ENCODE measurements at regions not wholly inside any gene's neighbourhood (a gene's known extent, or its start where the extent isn't known, plus 50 kb on each side); places are given as distances from the start of the nearest gene placed in this dataset.

DNA sequence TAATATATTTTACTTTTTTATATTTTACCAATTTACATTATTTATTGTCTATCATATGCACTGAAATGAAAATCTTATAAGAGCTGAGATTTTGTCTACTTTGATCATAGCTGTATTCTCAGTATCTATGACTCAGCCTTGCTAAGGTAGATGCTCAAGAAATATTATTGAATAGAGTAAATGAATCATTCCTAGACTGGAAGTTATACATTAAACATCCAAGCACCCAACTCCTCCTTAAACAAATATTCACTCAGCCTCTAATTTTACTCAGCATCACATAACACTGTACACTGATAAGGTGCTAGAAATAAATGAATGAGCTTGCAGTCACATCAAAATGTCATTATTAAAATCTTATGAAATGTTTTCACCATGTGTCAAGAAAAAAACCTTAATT is 1424.9 kb downstream of the LRFN5 start:
- H3K4me1 ChIP-seq (ENCODE audit: control insufficient read depth, insufficient read depth, low read length), result no peaks in the 10 kb centered on the region
- BruUV-seq (replicated peaks), result no TSS peak
- ATAC-seq (no peak), DNase-seq (ENCODE audit: low read depth, low spot score) (no peak)
- CTCF ChIA-PET, result no interaction called here
- no peaks in the 10 kb centered on the region for H3K27me3 ChIP-seq (ENCODE audit: control insufficient read depth, insufficient read depth, low read length)
- in situ Hi-C loops (cut with HindIII; ENCODE audit: low pct_unique_long_range_greater_than_20kb, low sequenced_read_pairs) (no loop called here), intact Hi-C loops (cut with micrococcal nuclease; ENCODE audit: unreplicated experiment) (no loop called here)
- TF ChIP-seq, protein P1, sequence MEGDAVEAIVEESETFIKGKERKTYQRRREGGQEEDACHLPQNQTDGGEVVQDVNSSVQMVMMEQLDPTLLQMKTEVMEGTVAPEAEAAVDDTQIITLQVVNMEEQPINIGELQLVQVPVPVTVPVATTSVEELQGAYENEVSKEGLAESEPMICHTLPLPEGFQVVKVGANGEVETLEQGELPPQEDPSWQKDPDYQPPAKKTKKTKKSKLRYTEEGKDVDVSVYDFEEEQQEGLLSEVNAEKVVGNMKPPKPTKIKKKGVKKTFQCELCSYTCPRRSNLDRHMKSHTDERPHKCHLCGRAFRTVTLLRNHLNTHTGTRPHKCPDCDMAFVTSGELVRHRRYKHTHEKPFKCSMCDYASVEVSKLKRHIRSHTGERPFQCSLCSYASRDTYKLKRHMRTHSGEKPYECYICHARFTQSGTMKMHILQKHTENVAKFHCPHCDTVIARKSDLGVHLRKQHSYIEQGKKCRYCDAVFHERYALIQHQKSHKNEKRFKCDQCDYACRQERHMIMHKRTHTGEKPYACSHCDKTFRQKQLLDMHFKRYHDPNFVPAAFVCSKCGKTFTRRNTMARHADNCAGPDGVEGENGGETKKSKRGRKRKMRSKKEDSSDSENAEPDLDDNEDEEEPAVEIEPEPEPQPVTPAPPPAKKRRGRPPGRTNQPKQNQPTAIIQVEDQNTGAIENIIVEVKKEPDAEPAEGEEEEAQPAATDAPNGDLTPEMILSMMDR (IDR thresholded peaks at IDR 0.05), result no peak
- no peaks in the 10 kb centered on the region for H3K9me3 ChIP-seq (ENCODE audit: control insufficient read depth, insufficient read depth, low read depth, low read length)
- H3K36me3 ChIP-seq (ENCODE audit: control insufficient read depth, insufficient read depth, low read length), result no peaks in the 10 kb centered on the region; the same call in 1 of the 2 replicates
- no peak overlapping the region for H3K4me3 ChIP-seq (ENCODE audit: low read depth in 2 of 2, low read length in 2 of 2)
- no peak overlapping the region for H3K27ac ChIP-seq (ENCODE audit: low read length)
- POLR2A ChIA-PET, result no interaction called here

DNA sequence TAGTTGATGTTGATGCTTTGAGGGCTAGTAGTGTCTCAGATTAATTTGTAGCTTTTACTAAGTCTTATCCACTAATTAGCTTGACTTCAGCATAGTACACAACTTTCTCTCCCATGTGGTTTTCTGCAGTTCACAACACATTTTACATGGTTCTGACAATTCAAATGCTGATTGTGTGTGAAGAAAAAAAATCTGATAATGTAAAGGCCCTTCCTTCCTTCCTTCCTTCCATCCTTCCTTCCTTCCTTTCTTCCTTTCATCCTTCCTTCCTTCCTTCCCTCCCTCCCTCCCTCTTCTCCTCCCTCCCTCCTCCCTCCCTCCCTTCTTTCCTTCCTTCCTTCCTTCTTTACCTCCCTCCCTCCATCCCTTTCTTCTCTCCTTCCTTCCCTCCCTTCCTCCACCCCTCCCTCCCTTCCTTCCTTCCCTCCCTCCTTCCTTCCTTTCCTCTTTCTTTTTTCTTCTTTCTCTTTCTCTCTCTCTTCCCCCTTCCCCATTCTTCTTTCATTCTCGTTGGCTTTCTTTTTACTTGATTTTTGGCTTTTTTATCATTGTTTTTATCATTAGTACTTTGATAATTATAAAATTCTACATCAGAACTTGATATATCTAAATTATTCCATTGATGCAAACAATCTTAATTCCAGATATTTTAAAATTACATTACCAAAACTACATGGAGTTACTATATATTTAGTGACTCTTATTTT is 1415.6 kb downstream of the LRFN5 start:
- DNase-seq (ENCODE audit: low read depth, low spot score) (no peak), ATAC-seq (no peak)
- Histone ChIP-seq H3K27me3 (ENCODE audit: control insufficient read depth, insufficient read depth, low read length) (no peaks in the 10 kb centered on the region), H3K36me3 (ENCODE audit: control insufficient read depth, insufficient read depth, low read length) (no peaks in the 10 kb centered on the region; the same call in 1 of the 2 replicates), H3K27ac (ENCODE audit: low read length) (no peak overlapping the region), H3K4me3 (ENCODE audit: low read depth in 2 of 2, low read length in 2 of 2) (no peak overlapping the region), H3K9me3 (ENCODE audit: control insufficient read depth, insufficient read depth, low read depth, low read length) (no peaks in the 10 kb centered on the region), H3K4me1 (ENCODE audit: control insufficient read depth, insufficient read depth, low read length) (no peaks in the 10 kb centered on the region)
- CTCF ChIA-PET, result no interaction called here
- POLR2A ChIA-PET, result no interaction called here
- TF ChIP-seq, protein P1 (IDR thresholded peaks at IDR 0.05), result no peak
- TF ChIP-seq SIN3A (IDR thresholded peaks at IDR 0.05; ENCODE audit: borderline replicate concordance, insufficient read depth, low read depth, low read length) (no peak), POLR2AphosphoS5 (IDR thresholded peaks at IDR 0.05; ENCODE audit: low read depth, low read length) (no peak), TCF7L2 (IDR thresholded peaks at IDR 0.05; ENCODE audit: low read depth, low read length) (no peak)
- TF ChIP-seq, protein P2, sequence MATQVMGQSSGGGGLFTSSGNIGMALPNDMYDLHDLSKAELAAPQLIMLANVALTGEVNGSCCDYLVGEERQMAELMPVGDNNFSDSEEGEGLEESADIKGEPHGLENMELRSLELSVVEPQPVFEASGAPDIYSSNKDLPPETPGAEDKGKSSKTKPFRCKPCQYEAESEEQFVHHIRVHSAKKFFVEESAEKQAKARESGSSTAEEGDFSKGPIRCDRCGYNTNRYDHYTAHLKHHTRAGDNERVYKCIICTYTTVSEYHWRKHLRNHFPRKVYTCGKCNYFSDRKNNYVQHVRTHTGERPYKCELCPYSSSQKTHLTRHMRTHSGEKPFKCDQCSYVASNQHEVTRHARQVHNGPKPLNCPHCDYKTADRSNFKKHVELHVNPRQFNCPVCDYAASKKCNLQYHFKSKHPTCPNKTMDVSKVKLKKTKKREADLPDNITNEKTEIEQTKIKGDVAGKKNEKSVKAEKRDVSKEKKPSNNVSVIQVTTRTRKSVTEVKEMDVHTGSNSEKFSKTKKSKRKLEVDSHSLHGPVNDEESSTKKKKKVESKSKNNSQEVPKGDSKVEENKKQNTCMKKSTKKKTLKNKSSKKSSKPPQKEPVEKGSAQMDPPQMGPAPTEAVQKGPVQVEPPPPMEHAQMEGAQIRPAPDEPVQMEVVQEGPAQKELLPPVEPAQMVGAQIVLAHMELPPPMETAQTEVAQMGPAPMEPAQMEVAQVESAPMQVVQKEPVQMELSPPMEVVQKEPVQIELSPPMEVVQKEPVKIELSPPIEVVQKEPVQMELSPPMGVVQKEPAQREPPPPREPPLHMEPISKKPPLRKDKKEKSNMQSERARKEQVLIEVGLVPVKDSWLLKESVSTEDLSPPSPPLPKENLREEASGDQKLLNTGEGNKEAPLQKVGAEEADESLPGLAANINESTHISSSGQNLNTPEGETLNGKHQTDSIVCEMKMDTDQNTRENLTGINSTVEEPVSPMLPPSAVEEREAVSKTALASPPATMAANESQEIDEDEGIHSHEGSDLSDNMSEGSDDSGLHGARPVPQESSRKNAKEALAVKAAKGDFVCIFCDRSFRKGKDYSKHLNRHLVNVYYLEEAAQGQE (IDR thresholded peaks at IDR 0.05; ENCODE audit: insufficient read depth in 1 of 2, low read depth in 2 of 2, low read length in 1 of 2), result no peak
- intact Hi-C loops (cut with micrococcal nuclease; ENCODE audit: unreplicated experiment), result no loop called here
- in situ Hi-C loops (cut with HindIII; ENCODE audit: low pct_unique_long_range_greater_than_20kb, low sequenced_read_pairs), result no loop called here
- BruUV-seq (replicated peaks), result no TSS peak

Measured in Panc1 (cell line).